ENCODE measurements at regions not wholly inside any gene's neighbourhood (a gene's known extent, or its start where the extent isn't known, plus 50 kb on each side); places are given as distances from the start of the nearest gene placed in this dataset.
"Not testable (repeated sequence)": the region's sequence is repeated elsewhere in the genome, so short reads cannot be mapped to it uniquely, and the experiment has no call there.

GRCh38 chr7:108627476-108628051 is 57.9 kb downstream of the DNAJB9 start:
- peak in 1 of 5 experiments; percentile 28 for DNase-seq

DNA sequence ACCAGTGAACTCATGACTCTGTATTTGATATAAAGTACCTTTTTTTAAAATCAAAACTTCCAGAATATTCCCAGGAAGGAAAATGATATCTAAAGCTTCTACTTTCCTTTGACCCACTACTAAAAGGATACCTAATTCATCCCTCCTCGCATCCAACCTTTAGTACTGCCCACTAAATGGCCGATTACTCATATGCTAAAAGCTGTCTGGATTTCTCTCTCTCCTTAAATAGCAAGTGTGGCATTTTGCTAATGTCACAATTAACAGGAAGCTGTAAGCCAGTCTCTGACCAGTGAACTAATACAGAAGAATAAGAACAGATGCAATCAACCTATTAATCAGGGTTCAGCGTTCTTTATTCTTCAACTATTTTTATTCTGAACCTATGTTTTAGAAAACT is 59.0 kb downstream of the DNAJB9 start:
- no peak for DNase-seq

- DNase-seq, result no peak
Observed at GRCh38 chr7:108629651-108630400, 60.2 kb downstream of the DNAJB9 start.

- no peak for DNase-seq
Observed at GRCh38 chr7:108634036-108634435, 64.4 kb downstream of the DNAJB9 start.

DNA sequence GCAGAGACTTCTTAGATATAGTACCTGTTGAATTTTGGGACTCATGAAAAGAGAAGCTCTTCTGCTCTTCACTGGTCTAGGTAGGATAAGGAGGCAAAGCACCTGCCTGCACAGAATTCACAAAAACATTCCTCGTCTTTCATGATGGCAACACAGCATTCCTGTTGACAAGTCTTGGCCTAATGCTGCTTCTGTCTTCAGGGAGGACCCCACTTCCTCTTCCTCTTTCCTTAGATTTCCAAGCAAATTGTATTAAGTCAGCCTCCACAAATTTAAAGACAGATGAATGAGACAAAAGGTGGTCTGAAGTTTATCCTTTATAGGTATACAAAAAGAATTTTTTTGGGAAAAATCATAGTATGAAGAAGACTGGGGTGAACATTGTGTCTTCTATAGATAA is 64.9 kb downstream of the DNAJB9 start:
- no peak for DNase-seq

DNA sequence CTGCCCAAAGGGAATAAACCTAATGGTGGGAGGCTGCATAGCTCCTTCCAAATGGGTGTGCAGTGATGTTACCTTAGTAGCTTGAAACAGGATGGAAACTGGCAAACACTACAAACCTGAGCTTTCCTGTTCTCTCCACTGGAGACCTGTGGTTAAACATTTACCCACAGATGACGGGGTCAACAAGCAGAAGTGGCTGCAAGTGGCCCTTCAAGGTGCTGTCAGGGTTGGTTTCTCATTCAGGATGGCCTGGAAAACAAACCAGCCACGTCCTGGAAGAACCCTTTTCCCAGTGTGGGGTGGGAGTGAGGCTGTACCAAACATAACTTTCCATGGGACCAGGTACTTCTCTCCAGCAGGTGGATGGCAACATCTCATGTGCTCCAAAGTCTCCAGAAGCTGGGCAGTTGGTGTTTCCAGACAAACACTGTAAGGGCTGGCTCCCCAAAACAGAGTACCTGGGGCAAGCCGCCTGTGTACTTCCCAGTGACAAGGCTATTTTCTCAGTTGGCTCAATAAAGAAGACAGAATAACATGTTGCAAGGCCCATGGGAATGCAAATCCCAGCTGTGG is 67.5 kb downstream of the DNAJB9 start:
- DNase-seq, result no peak

DNA sequence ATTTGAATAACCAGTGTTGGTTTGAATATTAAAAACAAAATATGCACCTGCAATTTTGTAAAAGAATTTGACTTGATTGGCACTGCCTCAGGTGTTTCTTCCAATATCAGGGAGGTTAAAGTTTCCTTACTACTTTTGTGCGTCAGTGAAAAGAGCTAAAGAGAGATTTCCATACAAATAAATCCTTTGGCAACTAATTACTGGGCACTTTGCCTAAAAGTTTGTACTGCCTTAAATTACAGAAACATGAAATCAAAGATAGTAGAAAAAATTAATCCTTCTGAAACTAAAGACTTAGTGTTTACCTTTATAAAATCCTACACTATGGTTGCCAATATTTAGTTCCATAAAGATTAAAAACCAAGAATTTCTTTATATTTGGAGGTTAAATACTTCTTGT is 72.5 kb downstream of the DNAJB9 start:
- no peak for DNase-seq

- DNase-seq, result no peak
Observed at GRCh38 chr7:108643136-108643535, 73.5 kb downstream of the DNAJB9 start.

DNA sequence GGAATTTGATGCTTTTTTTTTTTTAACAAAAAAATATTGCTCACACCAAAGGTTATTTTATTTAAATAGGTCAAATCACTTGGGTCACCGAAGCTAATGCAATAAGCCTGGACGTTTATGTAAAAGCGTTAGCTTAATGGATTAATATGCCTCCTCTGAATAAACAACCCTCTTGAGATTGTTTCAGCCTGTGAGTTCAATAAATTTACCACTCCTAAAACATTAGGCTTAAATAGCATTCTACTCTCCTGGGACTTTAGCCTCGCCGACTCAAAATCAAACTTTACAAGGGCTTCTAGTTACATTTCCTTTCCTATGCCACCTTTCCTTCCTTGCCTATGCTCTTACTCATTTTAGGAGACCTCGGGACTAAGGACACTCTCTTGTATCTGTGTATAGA is 79.3 kb downstream of the DNAJB9 start:
- DNase-seq, result no peak

DNA sequence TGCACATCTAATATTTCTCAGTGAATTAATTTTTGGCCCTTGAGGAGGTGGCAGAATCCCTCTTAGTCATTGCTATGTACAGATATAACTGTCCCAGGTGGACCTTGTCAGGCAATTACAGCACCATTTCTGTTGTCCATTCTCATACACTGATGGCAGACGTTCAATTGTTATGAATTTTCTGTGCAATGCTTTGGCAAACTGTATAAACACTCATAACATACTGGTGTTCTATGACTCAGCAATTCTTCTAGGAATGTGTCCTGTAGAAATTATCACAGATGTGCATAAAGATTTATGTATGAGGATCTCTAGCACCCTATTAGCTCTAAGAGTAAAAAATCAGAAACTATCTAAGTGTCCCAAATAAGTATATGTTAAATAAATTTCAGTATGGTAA is 80.8 kb downstream of the DNAJB9 start:
- DNase-seq, result no peak

GRCh38 chr7:108652886-108653285 is 83.2 kb downstream of the DNAJB9 start:
- no peak for DNase-seq

- no peak for DNase-seq
Observed at GRCh38 chr7:108653526-108653925, 83.9 kb downstream of the DNAJB9 start.

- not testable (repeated sequence) for DNase-seq
Observed at GRCh38 chr7:108657140-108657726, 87.6 kb downstream of the DNAJB9 start.

DNA sequence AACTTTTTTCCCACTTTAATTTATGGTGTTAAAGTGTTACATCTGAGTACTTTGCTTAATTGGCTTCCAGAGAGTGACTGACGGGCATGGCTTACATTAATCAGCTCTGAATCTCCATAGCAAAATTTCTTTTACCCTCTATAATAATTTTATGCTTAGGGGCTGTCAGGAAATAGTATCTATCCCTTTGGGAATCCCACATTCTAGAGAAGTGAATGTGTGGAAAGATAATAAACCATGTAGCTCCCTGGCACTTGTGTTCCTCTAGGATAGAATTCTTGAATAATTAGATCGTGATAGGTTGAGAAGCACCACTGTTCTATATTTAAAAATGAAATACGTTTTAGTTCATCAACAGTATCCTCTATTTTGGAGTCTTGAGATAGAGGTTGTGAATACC is 89.6 kb downstream of the DNAJB9 start:
- DNase-seq, result no peak

GRCh38 chr7:108659867-108660266 is 90.2 kb downstream of the DNAJB9 start:
- no peak for DNase-seq

DNA sequence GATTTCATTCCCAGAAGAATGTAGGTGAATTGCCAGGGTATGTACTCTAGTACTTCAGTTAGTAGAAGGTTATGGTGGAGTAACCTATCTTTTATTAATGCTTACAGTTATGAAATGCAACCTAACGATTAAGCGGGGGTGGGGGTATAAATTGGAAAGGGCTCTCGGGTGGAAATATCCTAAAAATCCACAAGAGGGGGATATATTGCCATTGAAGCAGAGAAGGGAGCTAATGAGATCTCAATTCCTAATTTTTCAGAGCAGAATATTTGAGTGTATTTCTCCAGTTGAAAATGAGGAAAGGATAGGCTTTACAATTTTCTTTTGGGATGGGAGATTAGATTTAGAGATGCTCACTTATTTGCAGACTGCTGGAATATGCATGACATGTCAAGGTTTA is 90.8 kb downstream of the DNAJB9 start:
- no peak for DNase-seq

DNA sequence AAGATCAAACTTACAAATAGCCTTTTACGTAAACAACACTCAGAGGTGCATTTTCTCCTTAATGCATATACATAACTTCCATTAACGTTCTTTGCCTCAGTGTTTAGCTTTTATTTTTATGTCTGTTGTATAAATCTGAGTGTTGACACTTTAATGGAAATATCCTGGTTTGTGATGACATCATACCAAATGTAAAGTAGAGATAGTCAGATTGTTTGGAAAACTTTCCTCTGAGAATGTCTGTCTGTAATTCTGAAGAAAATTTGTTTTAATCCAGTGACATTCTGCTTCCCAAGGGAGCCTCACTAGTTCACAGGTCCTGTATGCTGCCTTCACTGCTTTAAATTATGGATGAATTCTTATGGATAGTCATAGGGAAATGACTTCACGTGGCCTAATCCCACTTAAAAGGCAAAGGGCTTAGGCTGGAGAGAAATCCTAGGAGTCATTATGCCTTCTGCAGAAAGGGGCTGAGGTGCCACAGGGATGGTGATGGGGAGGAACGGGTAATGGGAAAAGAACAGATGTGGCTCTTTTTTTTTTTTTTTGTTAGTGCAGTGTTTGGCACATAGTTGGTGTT is 93.2 kb downstream of the DNAJB9 start:
- no peak for DNase-seq

DNA sequence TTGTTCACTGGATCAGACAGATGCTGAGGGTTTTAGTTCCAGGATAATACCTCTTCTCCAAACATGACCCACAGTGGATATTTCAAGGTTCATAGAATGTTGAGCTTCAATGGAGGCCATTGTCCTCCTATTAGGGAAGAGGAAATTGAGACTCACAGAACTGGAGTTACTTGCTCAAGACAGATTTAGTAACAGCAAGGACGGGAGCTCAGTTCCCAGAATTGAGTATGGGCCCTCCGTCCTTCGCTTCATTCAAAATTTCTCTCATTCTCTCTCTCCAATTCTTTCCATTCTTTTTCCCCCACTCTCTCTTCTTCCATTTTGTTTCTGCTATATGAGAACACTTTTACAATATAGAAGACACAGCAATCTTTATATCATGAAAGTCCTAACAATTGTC is 94.0 kb downstream of the DNAJB9 start:
- no peak for DNase-seq

- no peak for DNase-seq
Observed at GRCh38 chr7:108667216-108667615, 97.5 kb downstream of the DNAJB9 start.

- no peak for DNase-seq
Observed at GRCh38 chr7:108669958-108670357, 100.3 kb downstream of the DNAJB9 start.

DNA sequence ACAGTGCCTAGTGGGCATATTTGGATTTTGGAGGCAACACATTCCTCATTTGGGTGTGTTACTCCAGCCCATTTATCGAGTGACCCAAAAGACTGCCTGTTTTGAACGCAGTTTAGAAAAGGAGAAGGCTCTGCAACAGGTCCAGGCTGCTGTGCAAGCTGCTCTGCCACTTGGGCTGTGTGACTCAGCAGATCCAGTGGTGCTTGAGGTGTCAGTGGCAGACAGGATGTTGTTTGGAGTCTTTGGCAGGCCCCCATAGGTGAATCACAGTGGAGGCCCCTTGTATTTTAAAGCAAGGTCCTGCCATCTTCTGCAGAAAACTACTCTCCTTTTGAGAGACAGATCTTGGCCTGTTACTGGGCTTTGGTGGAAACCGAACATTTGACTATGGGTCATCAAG is 104.0 kb downstream of the DNAJB9 start:
- DNase-seq, result not testable (repeated sequence)

- no peak for DNase-seq
Observed at GRCh38 chr7:108684629-108685028, 115.0 kb downstream of the DNAJB9 start.

DNA sequence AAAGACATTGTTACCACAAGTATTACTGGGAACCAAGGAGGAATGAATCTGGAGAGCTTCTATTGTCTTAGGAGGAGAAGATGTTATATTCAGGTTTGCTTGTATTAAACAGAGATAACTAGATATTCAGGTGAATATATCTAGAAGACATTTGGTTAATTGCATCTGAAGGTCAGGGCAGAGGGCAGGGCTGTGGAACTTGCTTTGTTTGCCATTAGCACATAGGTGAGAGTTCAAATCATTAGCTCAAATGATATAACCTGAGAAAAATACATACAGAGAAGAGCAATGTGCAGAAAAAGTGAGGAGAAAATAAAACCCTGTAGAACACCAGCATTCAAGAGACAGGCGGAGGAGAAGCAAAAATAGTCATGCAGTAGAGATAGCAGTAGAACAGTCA is 116.8 kb downstream of the DNAJB9 start:
- no peak for DNase-seq

- DNase-seq, result peak in 1 of 5 experiments; percentile 42
Observed at GRCh38 chr7:108697254-108697653, 127.6 kb downstream of the DNAJB9 start.
